AG09319 (cell line): ENCODE measurements at regions not wholly inside any gene's neighbourhood (a gene's known extent, or its start where the extent isn't known, plus 50 kb on each side); places are given as distances from the start of the nearest gene placed in this dataset.

ENCODE experiments used
- DNase-seq: peaks from one replicate; pipeline ENCODE4 v3.0.0-alpha.2; 2010; ENCODE audit warnings: low read depth; ENCODE audit errors: extremely low read depth
- TF ChIP-seq, protein P1 (sequence below): IDR thresholded peaks from 2 replicates; pipeline ENCODE4 v1.5.1; 2011; ENCODE audit warnings: low read depth, mild to moderate bottlenecking, inconsistent platforms, low read length, moderate library complexity

DNA sequence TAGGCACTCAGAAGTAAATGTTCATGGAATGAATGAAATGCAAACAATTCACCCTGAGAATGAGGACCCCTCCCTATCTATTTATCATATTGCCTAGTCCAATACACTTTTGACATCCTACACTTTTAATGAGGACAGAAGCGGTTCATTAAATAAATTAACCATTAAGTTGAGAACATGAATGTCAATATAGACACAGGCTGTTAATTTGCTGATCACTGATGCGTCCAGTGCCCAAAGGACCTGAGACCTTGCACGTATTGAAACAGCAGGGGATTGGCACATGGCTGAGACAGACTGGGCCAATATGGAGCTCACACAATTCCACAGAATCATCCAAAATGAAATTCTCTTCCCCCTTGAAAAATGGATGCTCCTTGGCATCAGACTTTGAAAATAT is 430.0 kb downstream of the SLC4A3 start:
- DNase-seq = no peak
- TF ChIP-seq, protein P1, sequence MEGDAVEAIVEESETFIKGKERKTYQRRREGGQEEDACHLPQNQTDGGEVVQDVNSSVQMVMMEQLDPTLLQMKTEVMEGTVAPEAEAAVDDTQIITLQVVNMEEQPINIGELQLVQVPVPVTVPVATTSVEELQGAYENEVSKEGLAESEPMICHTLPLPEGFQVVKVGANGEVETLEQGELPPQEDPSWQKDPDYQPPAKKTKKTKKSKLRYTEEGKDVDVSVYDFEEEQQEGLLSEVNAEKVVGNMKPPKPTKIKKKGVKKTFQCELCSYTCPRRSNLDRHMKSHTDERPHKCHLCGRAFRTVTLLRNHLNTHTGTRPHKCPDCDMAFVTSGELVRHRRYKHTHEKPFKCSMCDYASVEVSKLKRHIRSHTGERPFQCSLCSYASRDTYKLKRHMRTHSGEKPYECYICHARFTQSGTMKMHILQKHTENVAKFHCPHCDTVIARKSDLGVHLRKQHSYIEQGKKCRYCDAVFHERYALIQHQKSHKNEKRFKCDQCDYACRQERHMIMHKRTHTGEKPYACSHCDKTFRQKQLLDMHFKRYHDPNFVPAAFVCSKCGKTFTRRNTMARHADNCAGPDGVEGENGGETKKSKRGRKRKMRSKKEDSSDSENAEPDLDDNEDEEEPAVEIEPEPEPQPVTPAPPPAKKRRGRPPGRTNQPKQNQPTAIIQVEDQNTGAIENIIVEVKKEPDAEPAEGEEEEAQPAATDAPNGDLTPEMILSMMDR = no peak

DNA sequence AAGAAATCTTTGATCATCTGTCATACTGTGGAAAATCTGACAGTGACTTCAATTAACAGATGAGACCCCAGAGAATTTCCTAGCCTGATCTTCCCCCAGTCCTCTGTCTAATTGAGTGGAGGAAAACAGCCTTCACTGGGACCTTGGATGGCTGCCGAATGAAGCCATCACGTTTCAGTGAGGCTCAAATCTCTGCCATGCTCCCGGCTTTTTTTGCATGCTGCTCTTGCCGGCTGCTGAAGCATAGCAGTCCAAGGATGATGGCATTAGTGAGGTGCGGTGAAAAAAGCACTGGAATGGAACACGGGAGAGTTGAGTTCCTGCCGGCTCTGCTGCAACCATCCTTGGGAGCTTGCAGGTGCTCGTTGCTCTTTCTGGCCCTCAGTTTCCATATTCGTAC is 430.5 kb downstream of the SLC4A3 start:
- no peak for DNase-seq
- TF ChIP-seq, protein P1 = no peak

DNA sequence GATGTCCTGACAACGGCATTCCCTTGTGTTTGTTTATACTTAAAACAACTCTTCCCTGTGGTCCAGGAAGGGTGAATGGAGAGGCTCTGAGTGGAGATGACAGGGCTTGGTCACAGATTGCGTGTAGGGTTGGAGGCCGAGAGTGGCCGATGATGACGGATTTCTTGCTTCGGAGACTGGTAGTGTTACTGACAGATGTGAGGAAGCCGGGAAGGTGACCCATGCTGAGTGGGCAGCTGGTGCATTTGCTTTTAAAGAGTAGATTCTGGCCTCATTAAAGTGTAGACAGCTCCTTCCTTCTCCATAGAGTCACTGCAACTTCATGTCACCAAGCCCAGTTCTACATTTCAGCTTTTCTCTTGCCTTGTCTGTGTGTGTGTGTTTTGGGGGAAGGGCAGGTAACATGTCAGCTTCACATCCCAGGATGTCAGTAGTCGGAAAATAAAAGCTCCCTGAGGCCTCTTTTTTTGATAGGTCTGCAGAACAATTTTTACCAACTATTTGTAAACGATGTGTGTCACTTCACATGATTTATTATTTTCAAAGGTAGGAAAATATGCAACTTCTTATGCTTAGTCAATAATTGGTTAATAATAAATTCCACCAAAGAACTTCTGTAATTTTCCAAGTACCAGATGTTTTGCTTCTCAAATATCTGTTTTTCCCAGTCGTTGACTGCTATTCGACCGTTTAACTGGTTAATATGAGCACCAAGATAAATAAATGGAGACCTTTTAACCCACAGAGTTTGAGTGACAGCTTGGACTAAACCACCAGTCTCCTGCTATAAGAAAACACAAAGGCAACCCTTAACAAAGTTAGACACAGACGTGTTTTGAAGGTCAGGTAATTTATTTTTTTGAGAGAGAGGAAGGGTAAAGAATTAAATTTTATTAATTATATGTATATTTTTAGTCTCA is 436.9 kb downstream of the SLC4A3 start:
- no peak for DNase-seq
- TF ChIP-seq, protein P1 = no peak

DNA sequence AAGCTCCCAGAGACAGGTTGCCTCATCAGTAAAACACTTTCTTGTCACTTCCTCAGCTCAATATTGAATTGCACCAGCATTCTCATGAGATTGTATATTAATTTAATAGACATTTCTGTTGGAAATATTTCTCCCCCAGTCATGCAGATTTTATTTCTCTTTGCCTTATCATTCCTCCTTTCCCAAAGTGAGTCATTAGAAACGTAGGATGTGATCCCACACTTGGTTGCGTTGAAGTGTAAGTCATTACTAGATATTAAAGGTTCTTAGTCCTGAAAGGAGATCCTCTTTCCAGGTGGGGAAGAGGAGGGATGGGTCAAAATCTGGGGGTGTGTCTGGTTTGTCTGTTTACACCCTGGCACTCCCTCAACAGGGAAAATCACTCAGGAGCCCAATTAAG is 438.2 kb downstream of the SLC4A3 start:
- TF ChIP-seq, protein P1 = no peak
- no peak for DNase-seq

DNA sequence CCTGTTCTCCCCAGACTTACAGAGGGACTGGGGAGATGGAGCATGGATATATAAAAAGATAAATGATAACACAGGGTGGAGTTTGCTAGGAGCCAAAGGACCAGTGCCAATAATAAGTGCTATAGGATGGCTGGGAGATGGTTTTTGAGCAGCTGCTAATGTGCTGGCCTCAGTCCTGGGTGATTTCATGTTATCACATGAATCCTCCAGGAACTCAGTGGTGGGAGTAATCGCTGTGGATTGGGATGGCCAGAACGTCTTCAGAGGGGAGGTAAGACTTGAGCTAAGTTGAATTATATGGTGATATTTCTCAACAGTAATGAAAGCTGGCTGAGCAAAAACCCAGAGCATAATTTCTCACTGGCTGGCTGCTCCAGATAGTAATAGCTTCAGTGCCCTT is 441.4 kb downstream of the SLC4A3 start:
- DNase-seq = no peak

DNA sequence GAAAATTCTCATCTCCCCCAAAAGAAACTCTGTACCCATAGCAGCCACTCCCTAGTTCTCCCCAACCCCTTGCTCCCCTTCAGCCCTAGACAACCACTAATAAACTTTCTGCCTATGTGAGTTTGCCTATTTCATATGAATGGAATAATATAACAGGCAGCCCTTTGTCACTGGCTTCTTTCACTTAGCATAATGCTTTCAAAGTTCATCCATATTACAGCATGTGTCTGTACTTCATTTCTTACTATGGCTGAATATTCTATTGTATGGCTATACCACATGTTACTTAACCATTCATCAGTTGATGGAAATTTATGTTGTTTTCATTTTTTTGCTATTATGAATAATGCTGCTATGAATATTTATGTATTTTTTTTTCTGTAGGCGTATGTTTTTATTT is 442.9 kb downstream of the SLC4A3 start:
- TF ChIP-seq, protein P1 = no peak
- DNase-seq = no peak

More for the DNA sequence above, 441.4 kb downstream of the SLC4A3 start:
- TF ChIP-seq, protein P1 = no peak

DNA sequence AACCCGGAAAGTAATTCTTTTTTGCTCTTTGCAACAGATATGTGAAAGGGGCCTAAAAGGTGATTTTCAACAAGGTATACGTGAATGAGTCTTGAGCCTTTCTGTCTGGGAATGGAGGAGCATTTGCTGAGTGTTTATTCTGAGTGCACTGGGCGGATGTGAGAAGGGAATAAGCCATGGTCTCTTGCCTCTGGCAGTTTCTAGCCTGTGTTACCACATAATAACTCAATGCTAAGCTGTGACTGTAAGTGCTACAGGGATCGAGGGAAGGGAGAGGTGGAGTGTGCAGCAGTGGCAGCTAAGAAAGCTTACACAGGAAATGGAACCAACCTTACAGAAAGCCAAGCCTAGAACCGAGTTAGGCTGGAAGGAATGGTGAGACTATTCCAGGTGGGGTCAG is 444.3 kb downstream of the SLC4A3 start:
- DNase-seq = no peak
- TF ChIP-seq, protein P1 = no peak
